CD14-positive monocyte (primary cell): ENCODE measurements at regions not wholly inside any gene's neighbourhood (a gene's known extent, or its start where the extent isn't known, plus 50 kb on each side); places are given as distances from the start of the nearest gene placed in this dataset.

ENCODE experiments used
- DNase-seq, 3 donors: peaks; one replicate each; pipeline ENCODE4 v3.0.0-alpha.2; 2011 to 2022
- H2AFZ ChIP-seq: 2 replicates; pipeline ENCODE4 v1.6.0; 2012; ENCODE audit warnings: mild to moderate bottlenecking, low read depth, low read length, inconsistent platforms; ENCODE audit not compliant: insufficient read depth, poor library complexity, severe bottlenecking
- H3K27ac ChIP-seq, 2 donors: 1 replicate in 1 of 2; 2 replicates in 1 of 2; pipeline ENCODE4 v1.5.1; 2012 to 2013; ENCODE audit warnings: low read length in 2 of 2, control low read depth in 1 of 2, inconsistent platforms in 1 of 2, low read depth in 1 of 2, mild to moderate bottlenecking in 1 of 2
- H3K27me3 ChIP-seq, 2 donors: one replicate each; pipeline versions ENCODE4 v1.6.0 to v1.6.1; 2011 to 2013; ENCODE audit warnings: low read length in 2 of 2; ENCODE audit not compliant: control insufficient read depth in 2 of 2, insufficient read depth in 2 of 2
- H3K36me3 ChIP-seq, 2 donors: replicated peaks in 1 of 2; 1 replicate in 1 of 2; 2 replicates in 1 of 2; pipeline versions ENCODE4 v1.5.1 to v1.6.1; 2012 to 2013; ENCODE audit warnings: low read length in 2 of 2, control low read depth in 1 of 2, inconsistent platforms in 1 of 2, mild to moderate bottlenecking in 1 of 2; ENCODE audit not compliant: insufficient read depth in 2 of 2, control insufficient read depth in 1 of 2
- H3K4me1 ChIP-seq, 2 donors: 1 replicate in 1 of 2; 2 replicates in 1 of 2; pipeline versions ENCODE4 v1.5.1 to v1.6.1; 2012 to 2013; ENCODE audit warnings: low read length in 2 of 2, control low read depth in 1 of 2, inconsistent platforms in 1 of 2, mild to moderate bottlenecking in 1 of 2, moderate library complexity in 1 of 2; ENCODE audit not compliant: insufficient read depth in 2 of 2, control insufficient read depth in 1 of 2
- H3K4me2 ChIP-seq: replicated peaks from 2 replicates; pipeline ENCODE3; 2012; ENCODE audit warnings: low read length, moderate library complexity, mild to moderate bottlenecking; ENCODE audit not compliant: poor library complexity, severe bottlenecking; ENCODE audit errors: extremely low read depth
- H3K4me3 ChIP-seq, 3 experiments: fragments of 200-600 bp in 1 of 3; sonication (generic) in 1 of 3; replicated peaks in 1 of 3; 1 replicate in 2 of 3; 2 replicates in 1 of 3; pipeline ENCODE4 v1.5.1; 2011 to 2013; ENCODE audit warnings: low read length in 3 of 3, mild to moderate bottlenecking in 3 of 3, control low read depth in 2 of 3, low read depth in 2 of 3, inconsistent platforms in 1 of 3, moderate library complexity in 1 of 3
- H3K79me2 ChIP-seq: 2 replicates; pipeline ENCODE4 v1.6.0; 2012; ENCODE audit warnings: mild to moderate bottlenecking, control low read depth, inconsistent platforms, low read length, moderate library complexity; ENCODE audit not compliant: insufficient read depth
- H3K9ac ChIP-seq: 2 replicates; pipeline ENCODE4 v1.6.0; 2017; ENCODE audit warnings: low read length, mild to moderate bottlenecking; ENCODE audit not compliant: insufficient read depth, poor library complexity, severe bottlenecking
- H3K9me3 ChIP-seq, 2 donors: replicated peaks in 1 of 2; 1 replicate in 1 of 2; 2 replicates in 1 of 2; pipeline versions ENCODE4 v1.5.1 to v1.6.1; 2012 to 2013; ENCODE audit warnings: low read length in 2 of 2, control low read depth in 1 of 2; ENCODE audit not compliant: control insufficient read depth in 1 of 2, insufficient read depth in 1 of 2
- H4K20me1 ChIP-seq: 2 replicates; pipeline ENCODE4 v1.6.0; 2012; ENCODE audit warnings: mild to moderate bottlenecking, low read length, control low read depth, moderate library complexity; ENCODE audit not compliant: insufficient read depth
- H3K27ac Mint-ChIP-seq, 7 donors: one replicate each; pipeline ENCODE4 v1.8.0; 2020; ENCODE audit warnings: mild to moderate bottlenecking in 7 of 7, mixed read lengths in 7 of 7, moderate library complexity in 6 of 7, inconsistent platforms in 2 of 7
- H3K27me3 Mint-ChIP-seq, 3 donors: one replicate each; pipeline ENCODE4 v1.8.0; 2021 to 2022; ENCODE audit warnings: low read depth in 3 of 3, mild to moderate bottlenecking in 3 of 3, mixed read lengths in 3 of 3, moderate library complexity in 3 of 3, inconsistent platforms in 1 of 3
- H3K36me3 Mint-ChIP-seq, 2 donors: one replicate each; pipeline ENCODE4 v1.8.0; 2020; ENCODE audit warnings: mixed read lengths in 2 of 2, inconsistent platforms in 1 of 2, mild to moderate bottlenecking in 1 of 2
- H3K4me1 Mint-ChIP-seq: one replicate; pipeline ENCODE4 v1.8.0; 2020; ENCODE audit warnings: mild to moderate bottlenecking, mixed read lengths
- H3K4me3 Mint-ChIP-seq, 2 donors: one replicate each; pipeline ENCODE4 v1.8.0; 2020; ENCODE audit warnings: mild to moderate bottlenecking in 2 of 2, mixed read lengths in 2 of 2, moderate library complexity in 1 of 2
- H3K9me3 Mint-ChIP-seq, 7 donors: one replicate each; pipeline ENCODE4 v1.8.0; 2020 to 2022; ENCODE audit warnings: mixed read lengths in 7 of 7, mild to moderate bottlenecking in 6 of 7, moderate library complexity in 6 of 7, inconsistent platforms in 2 of 7
- WGBS: methylation state at CpG from one replicate; pipeline ENCODE4 v1.1.5; 2013; ENCODE audit warnings: missing lambda C conversion rate; ENCODE audit not compliant: insufficient coverage; 5-methylcytosine and 5-hydroxymethylcytosine counted together
- intact Hi-C, 2 donors: fragments of 100-400 bp; cut with micrococcal nuclease; formaldehyde crosslinking; loops; one replicate each; pipeline versions ENCODE4 v1.15.0 to v1.15.1; 2023
- TF ChIP-seq, protein P1 (sequence below): fragments of 200-600 bp; IDR thresholded peaks from one replicate; pipeline ENCODE4 v1.8.0; 2022; ENCODE audit warnings: antibody characterized with exemption, mild to moderate bottlenecking

- TF ChIP-seq, protein P1, sequence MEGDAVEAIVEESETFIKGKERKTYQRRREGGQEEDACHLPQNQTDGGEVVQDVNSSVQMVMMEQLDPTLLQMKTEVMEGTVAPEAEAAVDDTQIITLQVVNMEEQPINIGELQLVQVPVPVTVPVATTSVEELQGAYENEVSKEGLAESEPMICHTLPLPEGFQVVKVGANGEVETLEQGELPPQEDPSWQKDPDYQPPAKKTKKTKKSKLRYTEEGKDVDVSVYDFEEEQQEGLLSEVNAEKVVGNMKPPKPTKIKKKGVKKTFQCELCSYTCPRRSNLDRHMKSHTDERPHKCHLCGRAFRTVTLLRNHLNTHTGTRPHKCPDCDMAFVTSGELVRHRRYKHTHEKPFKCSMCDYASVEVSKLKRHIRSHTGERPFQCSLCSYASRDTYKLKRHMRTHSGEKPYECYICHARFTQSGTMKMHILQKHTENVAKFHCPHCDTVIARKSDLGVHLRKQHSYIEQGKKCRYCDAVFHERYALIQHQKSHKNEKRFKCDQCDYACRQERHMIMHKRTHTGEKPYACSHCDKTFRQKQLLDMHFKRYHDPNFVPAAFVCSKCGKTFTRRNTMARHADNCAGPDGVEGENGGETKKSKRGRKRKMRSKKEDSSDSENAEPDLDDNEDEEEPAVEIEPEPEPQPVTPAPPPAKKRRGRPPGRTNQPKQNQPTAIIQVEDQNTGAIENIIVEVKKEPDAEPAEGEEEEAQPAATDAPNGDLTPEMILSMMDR = no peak
- Histone ChIP-seq H3K4me3 (no peak overlapping the region), H4K20me1 (no peaks in the 10 kb centered on the region), H3K27ac (no peak overlapping the region), H3K36me3 (no peaks in the 10 kb centered on the region), H3K27me3 (no peaks in the 10 kb centered on the region), H3K4me1 (no peaks in the 10 kb centered on the region), H3K9ac (no peak overlapping the region), H3K79me2 (no peaks in the 10 kb centered on the region), H3K4me2 (no peak overlapping the region), H2AFZ (no peak overlapping the region), H3K9me3 (peaks cover 0 to 3% of the 10 kb centered on the region in 2 donors)
- intact Hi-C loops = no loop called here
- no peak for DNase-seq
- H3K4me1 Mint-ChIP-seq = no peaks in the 10 kb centered on the region
- H3K27me3 Mint-ChIP-seq = peaks cover 3 to 7% (median 4%) of the 10 kb centered on the region in 3 donors
- no peaks in the 10 kb centered on the region for H3K36me3 Mint-ChIP-seq
- 88% methylated on average over 10 of the region's 11 CpGs for WGBS
- H3K4me3 Mint-ChIP-seq = no peak overlapping the region
- H3K27ac Mint-ChIP-seq = no peak overlapping the region
- peaks cover 1 to 5% (median 3%) of the 10 kb centered on the region in 7 donors for H3K9me3 Mint-ChIP-seq
Observed at GRCh38 chr14:97832776-97833175, 1035.6 kb downstream of the VRK1 start.

DNA sequence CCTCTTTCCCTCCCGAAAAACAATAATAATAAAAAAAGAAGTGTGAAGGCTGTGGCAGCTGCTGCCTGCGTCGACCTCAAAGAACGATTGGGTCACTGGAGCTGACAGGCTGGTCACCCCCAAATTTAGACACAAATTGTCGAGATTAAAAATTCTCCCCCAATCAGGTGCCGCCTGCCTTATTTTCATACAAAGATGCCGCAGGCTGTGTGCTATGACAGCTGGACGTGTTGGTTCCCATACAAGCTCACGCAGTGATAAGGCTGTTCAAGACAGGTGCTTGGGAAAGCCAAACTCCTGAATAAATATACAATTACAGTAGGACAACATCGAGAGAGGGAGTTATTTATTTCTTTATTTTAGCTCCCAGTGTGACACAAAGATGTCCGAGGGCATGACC lies 1041.8 kb downstream of the VRK1 start:
- H3K4me2 ChIP-seq = no peak overlapping the region
- no peaks in the 10 kb centered on the region for H3K79me2 ChIP-seq
- no peaks in the 10 kb centered on the region for H3K27me3 ChIP-seq
- peaks cover 0 to 7% (median 2%) of the 10 kb centered on the region in 7 donors for H3K9me3 Mint-ChIP-seq
- TF ChIP-seq, protein P1 = no peak
- peaks cover 3 to 4% (median 4%) of the 10 kb centered on the region in 3 donors for H3K27me3 Mint-ChIP-seq
- no peaks in the 10 kb centered on the region for H4K20me1 ChIP-seq
- no peak overlapping the region for H3K4me3 Mint-ChIP-seq
- H3K36me3 ChIP-seq = no peaks in the 10 kb centered on the region
- H3K36me3 Mint-ChIP-seq = no peaks in the 10 kb centered on the region
- H3K27ac Mint-ChIP-seq = peak overlapping the region in 1 of 7 donors; percentile 47
- H2AFZ ChIP-seq = no peak overlapping the region
- no peaks in the 10 kb centered on the region for H3K4me1 Mint-ChIP-seq
- no peaks in the 10 kb centered on the region for H3K4me1 ChIP-seq
- 100% methylated on average over 6 of the region's 11 CpGs for whole genome bisulfite sequencing
- intact Hi-C loops = no loop called here
- no peaks in the 10 kb centered on the region for H3K9me3 ChIP-seq
- no peak overlapping the region for H3K9ac ChIP-seq
- no peak for DNase-seq
- no peak overlapping the region for H3K27ac ChIP-seq
- no peak overlapping the region for H3K4me3 ChIP-seq
